ENCODE measurements at regions not wholly inside any gene's neighbourhood (a gene's known extent, or its start where the extent isn't known, plus 50 kb on each side); places are given as distances from the start of the nearest gene placed in this dataset.
"Not testable (repeated sequence)": the region's sequence is repeated elsewhere in the genome, so short reads cannot be mapped to it uniquely, and the experiment has no call there.

DNA sequence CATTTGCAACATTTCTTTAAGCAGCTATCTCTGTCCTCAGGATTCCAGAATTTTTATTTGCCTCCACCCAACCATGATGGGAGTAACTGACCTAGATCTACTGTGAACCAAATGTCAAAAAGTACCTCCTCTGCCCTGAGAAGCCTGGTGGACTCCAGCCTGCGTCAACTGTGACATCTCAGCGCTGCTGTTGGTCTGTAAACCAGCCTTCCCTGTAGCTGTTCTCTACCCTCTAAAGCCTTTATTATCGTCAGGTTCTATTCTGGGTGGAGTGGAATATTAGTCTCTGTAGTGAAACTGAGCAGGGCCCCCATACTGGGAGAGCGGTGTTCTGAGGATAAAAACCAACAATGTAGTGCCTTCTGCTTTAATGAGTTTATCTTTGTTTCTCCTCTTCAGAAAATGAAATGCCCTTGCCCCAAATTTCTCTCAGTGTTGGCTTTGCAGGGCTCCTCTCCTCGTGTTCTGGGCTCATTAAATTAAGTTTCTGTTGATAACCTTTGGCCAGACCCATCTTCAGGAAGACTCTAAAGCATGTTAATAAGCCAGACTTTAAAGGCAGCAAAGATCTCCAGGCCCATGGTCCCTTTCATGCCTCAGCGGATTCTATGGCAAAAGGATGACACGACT is 223.1 kb upstream of the PLXNA2 start:
- Mint-ChIP-seq H3K9me3 (no peaks in the 10 kb centered on the region), H3K36me3 (no peaks in the 10 kb centered on the region), H3K27ac (no peak overlapping the region)
- no peak for ATAC-seq
- DNase-seq (ENCODE audit: low spot score in 2 of 2): no peak

GRCh38 chr1:208475449-208475848 is 231.3 kb upstream of the PLXNA2 start:
- no peaks in the 10 kb centered on the region for H3K9me3 Mint-ChIP-seq
- H3K27ac Mint-ChIP-seq: no peak overlapping the region
- no peak for ATAC-seq
- H3K36me3 Mint-ChIP-seq: no peaks in the 10 kb centered on the region
- DNase-seq (ENCODE audit: low spot score in 2 of 2): no peak

GRCh38 chr1:208475951-208476845 is 232.0 kb upstream of the PLXNA2 start:
- Mint-ChIP-seq H3K27ac (no peak overlapping the region), H3K9me3 (no peaks in the 10 kb centered on the region), H3K36me3 (no peaks in the 10 kb centered on the region)
- ATAC-seq (no peak), DNase-seq (ENCODE audit: low spot score in 2 of 2) (no peak)

GRCh38 chr1:208476846-208477170 is 232.6 kb upstream of the PLXNA2 start:
- Mint-ChIP-seq H3K27ac (no peak overlapping the region), H3K36me3 (no peaks in the 10 kb centered on the region), H3K9me3 (no peaks in the 10 kb centered on the region)
- ATAC-seq: no peak
- no peak for DNase-seq (ENCODE audit: low spot score in 2 of 2)

GRCh38 chr1:208479435-208479834 is 235.3 kb upstream of the PLXNA2 start:
- ATAC-seq (no peak), DNase-seq (ENCODE audit: low spot score in 2 of 2) (no peak)
- Mint-ChIP-seq H3K9me3 (no peaks in the 10 kb centered on the region), H3K36me3 (no peaks in the 10 kb centered on the region), H3K27ac (no peak overlapping the region)

DNA sequence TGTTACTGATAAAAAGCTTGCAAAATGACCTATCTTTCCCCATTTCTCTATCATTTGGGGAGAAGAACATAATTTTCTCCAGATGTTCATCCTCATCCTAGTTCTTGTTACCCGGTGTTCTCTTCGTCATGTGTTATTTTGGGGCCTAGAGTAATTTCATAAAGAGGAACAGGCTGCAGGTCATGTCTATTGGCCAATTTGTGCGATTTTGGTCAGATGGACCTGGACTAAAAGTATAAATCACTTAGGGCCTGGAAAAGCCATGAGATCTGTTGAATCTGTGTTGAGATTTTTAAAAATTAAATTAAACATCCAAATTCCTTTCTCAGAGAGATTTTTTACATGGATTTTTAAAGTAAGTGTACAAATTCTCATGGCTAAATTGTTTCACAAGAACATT is 241.3 kb upstream of the PLXNA2 start:
- no peaks in the 10 kb centered on the region for H3K9me3 Mint-ChIP-seq
- DNase-seq (ENCODE audit: low spot score in 2 of 2) (no peak), ATAC-seq (no peak)
- H3K27ac Mint-ChIP-seq: no peak overlapping the region
- no peaks in the 10 kb centered on the region for H3K36me3 Mint-ChIP-seq

DNA sequence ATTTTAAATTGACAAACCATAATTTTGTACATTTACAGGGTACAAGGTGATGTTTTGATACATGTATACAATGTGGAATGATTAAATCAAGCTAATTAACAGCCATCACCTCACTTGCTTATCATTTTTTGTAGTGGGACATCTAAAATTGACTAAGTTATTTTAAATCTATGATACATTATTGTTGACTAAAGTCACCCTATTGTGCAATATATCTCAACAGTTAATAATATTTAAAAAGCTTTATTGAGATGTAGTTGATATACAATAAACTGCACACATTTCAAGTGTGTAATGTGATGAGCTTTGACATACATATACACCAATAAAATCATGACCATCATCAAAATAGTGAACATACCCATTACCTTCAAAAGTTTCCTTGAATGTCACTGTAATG is 242.5 kb upstream of the PLXNA2 start:
- ATAC-seq: no peak
- H3K9me3 Mint-ChIP-seq: no peaks in the 10 kb centered on the region
- no peak for DNase-seq (ENCODE audit: low spot score in 2 of 2)
- H3K36me3 Mint-ChIP-seq: no peaks in the 10 kb centered on the region
- H3K27ac Mint-ChIP-seq: no peak overlapping the region

DNA sequence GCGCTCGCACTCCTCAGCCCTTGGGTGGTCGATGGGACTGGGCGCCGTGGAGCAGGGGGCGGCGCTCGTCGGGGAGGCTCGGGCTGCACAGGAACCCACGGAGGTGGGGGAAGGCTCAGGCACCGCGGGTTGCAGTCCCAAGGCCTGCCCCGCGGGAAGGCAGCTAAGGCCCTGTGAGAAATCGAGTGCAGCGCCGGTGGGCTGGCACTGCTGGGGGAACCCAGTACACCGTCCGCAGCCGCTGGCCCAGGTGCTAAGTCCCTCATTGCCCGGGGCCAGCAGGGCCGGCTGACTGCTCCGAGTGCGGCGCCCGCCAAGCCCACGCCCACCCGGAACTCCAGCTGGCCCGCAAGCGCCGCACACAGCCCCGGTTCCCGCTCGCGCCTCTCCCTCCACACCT is 244.2 kb upstream of the PLXNA2 start:
- H3K27ac Mint-ChIP-seq; H3K36me3 Mint-ChIP-seq; H3K9me3 Mint-ChIP-seq; DNase-seq (ENCODE audit: low spot score in 2 of 2); ATAC-seq: not testable (repeated sequence)

- DNase-seq (ENCODE audit: low spot score in 2 of 2) (no peak), ATAC-seq (no peak)
- Mint-ChIP-seq H3K27ac (no peak overlapping the region), H3K9me3 (peaks cover 0 to 6% of the 10 kb centered on the region in 2 donors), H3K36me3 (no peaks in the 10 kb centered on the region)
Observed at GRCh38 chr1:208496467-208497371, 252.5 kb upstream of the PLXNA2 start.

GRCh38 chr1:208497866-208498541 is 253.8 kb upstream of the PLXNA2 start:
- Mint-ChIP-seq H3K27ac (no peak overlapping the region), H3K36me3 (no peaks in the 10 kb centered on the region), H3K9me3 (peaks cover 0 to 6% of the 10 kb centered on the region in 2 donors)
- ATAC-seq: no peak
- DNase-seq (ENCODE audit: low spot score in 2 of 2): no peak

DNA sequence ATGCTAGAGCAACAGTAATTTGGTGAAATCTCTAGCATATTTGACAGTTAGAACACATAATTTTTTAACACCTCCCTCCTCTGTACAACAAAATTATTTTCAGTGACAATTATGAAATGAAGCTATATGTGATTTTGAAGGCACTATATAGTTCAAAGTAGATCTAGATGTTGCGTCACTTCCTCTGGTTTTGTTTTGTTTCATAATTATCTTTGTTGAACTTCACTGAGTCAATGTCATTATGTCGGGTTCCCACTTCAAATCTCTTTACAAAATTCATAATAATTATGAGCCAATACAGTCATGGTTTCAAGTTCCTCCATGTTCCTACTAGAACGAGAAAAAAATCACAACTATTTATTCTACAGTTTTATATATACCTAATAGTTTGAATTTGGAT is 254.8 kb upstream of the PLXNA2 start:
- DNase-seq (ENCODE audit: low spot score in 2 of 2) (no peak), ATAC-seq (no peak)
- Mint-ChIP-seq H3K9me3 (peaks cover 0 to 4% of the 10 kb centered on the region in 2 donors), H3K27ac (no peak overlapping the region), H3K36me3 (no peaks in the 10 kb centered on the region)

GRCh38 chr1:208499601-208500000 is 255.4 kb upstream of the PLXNA2 start:
- no peak for ATAC-seq
- no peak overlapping the region for H3K27ac Mint-ChIP-seq
- no peaks in the 10 kb centered on the region for H3K36me3 Mint-ChIP-seq
- DNase-seq (ENCODE audit: low spot score in 2 of 2): no peak
- H3K9me3 Mint-ChIP-seq: peaks cover 0 to 3% of the 10 kb centered on the region in 2 donors

DNA sequence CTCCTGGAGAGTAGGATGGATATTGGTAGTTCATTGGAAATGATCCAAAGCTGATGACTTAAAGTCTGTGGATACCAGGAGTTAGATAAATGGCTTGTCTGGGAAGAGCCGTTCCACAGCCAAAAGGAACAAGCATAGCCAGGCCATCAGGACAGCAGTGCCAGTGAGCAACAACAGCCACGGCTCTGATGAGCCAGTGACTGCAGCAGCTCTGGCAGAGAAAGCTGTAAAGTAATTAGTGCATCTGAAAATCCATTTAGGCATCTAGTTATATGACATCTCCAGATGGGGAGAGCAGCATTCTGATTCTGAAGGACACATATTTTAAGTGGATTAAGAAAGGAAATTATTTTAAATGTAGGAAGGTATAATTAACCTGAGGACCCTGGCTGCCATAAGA is 256.2 kb upstream of the PLXNA2 start:
- H3K27ac Mint-ChIP-seq: no peak overlapping the region
- DNase-seq (ENCODE audit: low spot score in 2 of 2) (no peak), ATAC-seq (no peak)
- H3K36me3 Mint-ChIP-seq: no peaks in the 10 kb centered on the region
- H3K9me3 Mint-ChIP-seq: peaks cover 0 to 3% of the 10 kb centered on the region in 2 donors

- ATAC-seq (no peak), DNase-seq (ENCODE audit: low spot score in 2 of 2) (no peak)
- Mint-ChIP-seq H3K36me3 (no peaks in the 10 kb centered on the region), H3K27ac (no peak overlapping the region), H3K9me3 (no peaks in the 10 kb centered on the region)
Observed at GRCh38 chr1:208501542-208501941, 257.4 kb upstream of the PLXNA2 start.

- Mint-ChIP-seq H3K27ac (no peak overlapping the region), H3K36me3 (no peaks in the 10 kb centered on the region), H3K9me3 (no peaks in the 10 kb centered on the region)
- no peak for ATAC-seq
- no peak for DNase-seq (ENCODE audit: low spot score in 2 of 2)
Observed at GRCh38 chr1:208503787-208504186, 259.6 kb upstream of the PLXNA2 start.

- DNase-seq (ENCODE audit: low spot score in 2 of 2) (no peak), ATAC-seq (no peak)
- Mint-ChIP-seq H3K27ac (no peak overlapping the region), H3K36me3 (no peaks in the 10 kb centered on the region), H3K9me3 (no peaks in the 10 kb centered on the region)
Observed at GRCh38 chr1:208506812-208507211, 262.6 kb upstream of the PLXNA2 start.

GRCh38 chr1:208509072-208509471 is 264.9 kb upstream of the PLXNA2 start:
- ATAC-seq (no peak), DNase-seq (ENCODE audit: low spot score in 2 of 2) (no peak)
- no peaks in the 10 kb centered on the region for H3K9me3 Mint-ChIP-seq
- no peaks in the 10 kb centered on the region for H3K36me3 Mint-ChIP-seq
- no peak overlapping the region for H3K27ac Mint-ChIP-seq

Data from activated naive CD4-positive, alpha-beta T cell treated with anti-CD3 and anti-CD28 coated beads, Interleukin-2, amount 50 U/mL, for 72 hours (primary cell).